ENCODE measurements at regions not wholly inside any gene's neighbourhood (a gene's known extent, or its start where the extent isn't known, plus 50 kb on each side); places are given as distances from the start of the nearest gene placed in this dataset.

DNA sequence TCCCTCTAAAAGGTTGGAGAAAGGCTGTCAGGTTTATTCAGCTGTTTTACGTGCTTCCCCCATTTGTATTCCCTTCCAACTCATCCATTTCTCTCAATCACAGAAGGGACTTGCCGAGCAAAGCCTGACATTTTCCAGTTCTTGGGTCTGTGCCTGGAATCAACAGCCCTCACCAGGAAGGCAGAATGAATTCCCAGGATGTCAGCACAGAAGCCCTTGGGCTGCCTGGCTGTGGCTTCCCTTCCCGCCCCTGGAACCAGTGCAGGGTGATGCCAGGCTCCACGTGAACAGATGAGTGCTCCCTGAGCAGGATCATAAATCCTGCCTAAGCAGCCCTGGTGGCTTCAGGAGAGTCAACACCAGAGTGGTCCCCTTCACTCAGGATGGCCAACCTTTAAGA is 86.1 kb upstream of the CD83 start:
- no peak for DNase-seq

- no peak for DNase-seq
Observed at GRCh38 chr6:14035071-14035847, 82.3 kb upstream of the CD83 start.

- DNase-seq = no peak
Observed at GRCh38 chr6:14035874-14036273, 81.7 kb upstream of the CD83 start.

DNA sequence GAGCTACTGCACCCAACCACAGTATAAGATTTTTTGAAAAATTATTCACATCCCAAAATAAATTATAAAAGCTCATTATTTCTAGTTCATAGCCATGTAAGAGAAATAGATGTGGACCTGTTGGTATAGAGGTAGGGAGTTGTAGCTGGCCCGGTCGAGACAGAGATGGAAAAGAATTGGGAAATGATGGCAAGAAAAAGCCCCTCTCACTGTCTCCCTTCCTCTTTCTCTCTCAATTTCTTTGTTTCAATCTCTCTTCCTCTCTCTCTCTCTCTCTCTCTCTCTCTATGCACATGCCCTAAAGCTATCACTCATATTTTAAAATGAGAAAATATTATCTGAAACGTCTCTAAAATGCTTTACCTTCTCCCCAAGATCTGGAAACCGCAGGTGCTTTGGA is 80.7 kb upstream of the CD83 start:
- no peak for DNase-seq

DNA sequence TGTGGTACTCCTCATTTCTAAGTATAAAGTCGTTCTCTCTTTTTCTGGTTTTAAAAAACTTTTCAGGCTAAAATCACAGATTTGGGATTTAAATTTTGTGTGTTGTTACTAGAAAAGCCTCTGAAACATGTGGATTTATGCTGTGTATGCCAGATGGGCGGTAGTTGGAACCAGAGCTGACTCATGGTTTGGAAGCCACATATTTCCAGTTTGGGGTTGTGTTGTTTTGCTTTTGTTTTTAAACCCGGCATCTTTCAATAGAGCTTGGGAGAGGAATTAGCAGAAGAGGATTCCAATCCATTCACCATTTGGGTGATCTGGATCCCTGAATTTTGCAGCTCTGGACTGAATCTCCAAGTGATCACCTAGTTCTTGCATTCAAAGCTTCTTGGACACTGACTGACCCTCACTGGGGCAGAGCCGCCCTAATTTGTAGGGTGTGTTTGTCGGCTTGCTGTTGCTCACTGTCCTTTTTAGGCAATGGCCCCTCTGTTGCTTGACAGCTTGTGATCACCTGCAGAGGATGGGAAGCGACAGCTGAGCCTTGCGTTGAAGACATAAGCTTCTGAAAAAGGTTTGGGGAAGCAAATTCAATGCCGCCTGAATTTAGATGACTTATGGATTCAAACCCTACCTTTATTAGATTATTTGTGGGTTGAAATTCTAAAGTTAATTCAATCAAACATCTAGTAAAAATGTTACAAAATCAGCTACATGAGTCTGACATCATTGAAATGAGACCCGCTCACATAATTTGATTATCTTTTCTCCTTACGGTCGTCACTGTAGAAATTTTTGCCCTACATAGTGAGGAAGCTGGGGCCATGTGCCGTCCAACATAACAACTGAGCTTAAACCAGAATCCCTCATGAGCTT is 79.9 kb upstream of the CD83 start:
- DNase-seq = no peak

DNA sequence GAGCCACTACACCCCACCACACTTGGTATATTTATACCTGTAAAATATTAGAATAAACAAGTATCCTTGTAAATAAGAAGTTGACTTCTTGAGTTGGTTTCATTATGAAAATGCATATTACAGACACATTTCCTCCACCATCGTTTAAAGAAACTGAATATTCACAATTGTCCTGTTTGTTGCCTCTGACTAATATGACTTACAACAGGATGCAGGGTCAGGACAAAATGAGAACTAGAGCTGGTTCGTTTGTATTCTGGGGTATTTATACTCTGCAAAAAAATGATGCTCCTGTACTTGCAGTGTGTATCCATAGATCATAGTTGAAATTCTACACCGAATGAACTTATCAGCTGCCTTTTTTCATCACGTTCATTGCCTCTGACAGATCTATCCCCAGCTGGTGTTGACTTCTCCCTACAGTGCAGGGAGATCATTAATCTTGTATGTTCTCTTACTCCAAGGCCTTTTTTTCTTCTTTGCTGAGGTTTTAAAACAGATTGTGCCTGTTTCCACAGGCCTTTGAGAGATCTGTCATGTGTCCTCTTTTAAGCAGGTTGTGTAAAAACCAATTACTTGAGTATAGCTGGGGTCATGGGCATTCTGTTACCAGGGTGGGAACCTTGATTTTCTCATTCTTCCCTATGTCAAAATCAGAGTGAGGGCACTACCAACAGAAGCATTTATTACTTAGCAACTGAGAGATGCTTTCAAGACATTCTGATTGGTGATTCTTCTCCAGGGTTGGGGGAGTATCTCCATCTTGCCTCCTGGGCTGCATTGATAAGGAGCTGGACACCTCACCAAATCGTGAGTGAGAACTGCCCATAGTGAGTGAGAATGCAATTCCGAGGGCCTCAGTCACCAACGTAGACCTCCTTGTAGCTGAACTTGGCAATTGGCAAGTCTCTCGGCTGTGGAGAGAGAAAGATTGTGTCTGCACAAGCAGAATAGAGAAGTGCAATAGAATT is 78.8 kb upstream of the CD83 start:
- DNase-seq = no peak

GRCh38 chr6:14040042-14040441 is 77.5 kb upstream of the CD83 start:
- no peak for DNase-seq

DNA sequence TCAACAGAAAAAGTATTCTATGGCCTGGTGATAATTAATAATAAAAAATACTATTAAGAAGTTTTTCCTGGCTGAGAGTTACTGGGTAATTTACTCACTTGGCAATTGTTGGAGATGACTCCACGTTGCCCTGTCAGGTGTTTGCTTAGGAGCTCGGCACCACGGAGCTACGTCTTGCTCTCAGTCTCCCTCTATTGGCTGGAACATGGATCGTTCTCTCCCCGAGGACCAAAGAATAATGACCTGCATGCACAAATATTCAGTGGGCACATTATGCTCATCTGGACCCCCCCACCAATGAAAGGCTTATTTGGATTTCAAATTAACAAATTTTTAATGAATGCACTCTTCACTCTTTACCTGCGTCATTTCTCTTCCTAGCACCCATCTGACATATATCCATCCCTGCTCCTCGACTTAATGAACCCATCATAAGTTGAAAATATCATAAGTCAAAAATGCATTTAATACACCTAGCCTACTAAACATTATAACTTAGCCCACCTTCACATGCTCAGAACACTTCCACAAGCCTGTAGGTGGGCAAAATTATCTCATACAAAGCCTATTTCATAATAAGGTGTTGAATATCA is 71.0 kb upstream of the CD83 start:
- DNase-seq = peak; percentile 61

DNA sequence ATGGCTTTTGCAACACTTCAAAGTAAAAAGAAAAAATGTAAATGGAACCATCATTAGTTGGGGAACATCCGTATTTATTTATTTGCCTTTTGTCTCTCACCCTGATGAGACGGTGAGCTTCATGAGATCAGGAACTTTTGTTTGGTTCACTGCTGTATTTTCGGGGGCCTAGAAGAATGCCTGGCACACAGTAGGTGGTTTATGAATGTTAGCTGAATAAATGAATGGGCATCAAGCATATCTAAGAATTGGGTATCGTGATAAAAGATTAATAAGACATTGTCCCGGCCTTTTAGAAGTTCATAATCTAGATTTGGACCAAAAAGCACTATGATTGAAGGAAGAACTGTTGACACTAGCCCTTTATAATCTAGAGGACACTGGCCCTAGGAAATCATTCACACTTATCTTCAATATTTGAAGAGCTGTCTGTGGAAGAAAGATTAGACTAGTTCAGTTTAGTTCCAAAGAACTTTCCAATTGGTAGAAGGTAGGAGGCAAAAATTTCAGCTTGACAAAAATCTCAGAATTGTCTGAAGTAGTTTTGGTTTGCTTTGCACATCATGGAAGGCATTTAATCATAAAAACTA is 70.3 kb upstream of the CD83 start:
- no peak for DNase-seq

DNA sequence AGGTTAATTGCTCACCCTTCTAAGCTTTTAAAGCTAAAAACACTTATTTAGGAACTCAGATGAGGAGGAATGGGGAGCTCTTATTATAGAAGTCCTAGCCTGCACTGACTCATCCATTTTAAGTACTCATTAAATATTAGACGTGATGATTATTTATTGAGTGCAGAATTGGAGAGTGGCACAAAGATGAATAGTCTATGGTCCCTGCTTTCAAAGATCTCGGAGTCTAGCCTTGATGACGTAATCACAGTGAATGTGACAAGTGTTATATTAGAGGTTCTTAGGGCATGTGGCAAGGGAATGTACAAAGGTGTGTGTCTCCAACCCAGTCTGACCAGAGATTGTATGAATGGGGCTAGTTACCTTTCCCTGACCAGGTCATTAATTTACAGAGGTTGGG is 68.7 kb upstream of the CD83 start:
- DNase-seq = no peak

DNA sequence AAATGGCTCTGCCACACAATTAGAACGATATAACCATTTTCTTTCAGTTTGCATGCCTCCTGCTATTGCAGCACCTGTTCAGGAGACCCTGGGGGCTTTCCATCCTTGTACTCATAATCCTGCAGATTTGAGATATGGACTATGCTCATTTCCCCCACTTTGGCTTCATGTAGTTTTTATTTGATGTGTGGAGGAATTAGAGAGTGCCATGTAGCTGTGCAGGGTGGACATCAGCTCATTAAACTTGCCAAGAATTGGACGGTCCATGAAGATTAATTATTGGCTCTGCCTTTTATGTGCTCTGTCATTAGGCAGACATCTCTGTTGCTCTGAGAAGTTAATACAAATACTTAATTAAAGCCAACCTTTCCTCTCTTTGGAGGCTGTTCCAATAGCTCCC is 66.2 kb upstream of the CD83 start:
- DNase-seq = no peak

GRCh38 chr6:14053811-14054210 is 63.8 kb upstream of the CD83 start:
- DNase-seq = no peak

- DNase-seq = no peak
Observed at GRCh38 chr6:14055541-14055940, 62.0 kb upstream of the CD83 start.

DNA sequence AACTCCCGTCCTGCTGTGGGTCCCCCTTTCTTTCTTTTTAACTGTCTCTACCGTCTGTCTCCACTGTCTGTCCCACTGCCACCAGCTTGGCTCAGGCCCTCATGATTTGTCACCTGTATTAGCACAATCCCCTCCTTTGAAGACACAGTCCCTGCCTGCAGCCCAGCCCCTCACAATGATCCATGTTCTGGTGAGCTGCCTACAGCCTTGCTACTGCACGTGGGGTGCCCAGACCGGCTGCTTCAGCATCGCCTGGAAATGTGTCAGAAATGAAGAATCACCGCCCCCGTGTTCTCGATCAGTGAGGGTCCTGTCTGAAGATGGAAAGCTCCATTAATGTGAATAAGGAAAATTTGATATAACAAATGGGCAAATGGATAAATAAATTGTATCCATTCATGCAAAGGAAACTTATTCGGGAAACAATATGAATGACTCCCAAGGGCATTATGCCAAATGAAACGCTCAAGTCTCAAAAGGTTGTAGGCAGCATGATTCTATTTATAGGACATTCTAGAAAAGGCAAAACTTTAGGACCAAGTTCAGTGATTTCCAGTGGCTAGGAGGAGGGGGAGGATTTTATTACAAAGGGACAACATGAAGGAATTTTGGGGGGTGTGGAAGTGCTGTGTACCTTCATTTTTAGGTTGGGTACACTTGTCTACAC is 59.4 kb upstream of the CD83 start:
- DNase-seq = no peak

GRCh38 chr6:14058735-14059134 is 58.8 kb upstream of the CD83 start:
- no peak for DNase-seq

- DNase-seq = no peak
Observed at GRCh38 chr6:14059791-14060436, 57.7 kb upstream of the CD83 start.

DNA sequence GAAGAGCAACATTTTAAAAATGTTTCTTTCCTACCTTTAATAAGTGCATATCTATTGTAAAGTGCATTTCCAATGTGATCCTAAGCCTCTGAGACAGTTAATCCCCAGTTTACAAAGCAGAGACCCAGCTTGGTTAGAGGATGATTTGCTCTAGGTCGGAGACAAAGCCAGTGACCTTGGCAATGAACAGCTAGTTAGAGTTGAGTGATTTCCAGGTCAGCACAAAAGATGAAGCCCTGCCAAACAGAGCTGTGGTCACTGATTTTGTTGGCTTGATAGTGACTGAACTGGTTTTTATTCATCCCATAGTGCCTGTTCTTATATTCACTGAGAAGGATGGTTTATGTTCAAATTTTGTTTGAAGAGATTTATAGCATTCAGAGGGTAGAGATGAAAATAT is 56.6 kb upstream of the CD83 start:
- DNase-seq = no peak

DNA sequence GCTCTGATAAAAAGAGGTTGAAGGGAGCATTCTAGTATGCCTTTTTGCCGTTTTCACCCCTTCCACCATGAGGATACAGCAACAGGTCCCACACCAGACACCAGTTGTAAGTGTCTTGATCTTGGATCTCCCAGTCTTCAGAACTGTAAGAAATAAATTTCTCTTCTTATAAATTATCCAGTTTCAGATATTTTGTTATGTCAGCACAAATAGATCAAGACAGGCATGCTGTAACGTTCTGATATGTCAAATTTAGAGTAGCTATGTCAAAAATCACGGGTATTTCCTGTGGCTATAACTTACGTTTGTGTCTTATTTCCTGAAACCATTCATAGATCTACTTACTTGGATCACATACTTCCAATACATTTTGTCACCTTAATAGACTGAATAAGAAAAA is 55.9 kb upstream of the CD83 start:
- DNase-seq = no peak

DNA sequence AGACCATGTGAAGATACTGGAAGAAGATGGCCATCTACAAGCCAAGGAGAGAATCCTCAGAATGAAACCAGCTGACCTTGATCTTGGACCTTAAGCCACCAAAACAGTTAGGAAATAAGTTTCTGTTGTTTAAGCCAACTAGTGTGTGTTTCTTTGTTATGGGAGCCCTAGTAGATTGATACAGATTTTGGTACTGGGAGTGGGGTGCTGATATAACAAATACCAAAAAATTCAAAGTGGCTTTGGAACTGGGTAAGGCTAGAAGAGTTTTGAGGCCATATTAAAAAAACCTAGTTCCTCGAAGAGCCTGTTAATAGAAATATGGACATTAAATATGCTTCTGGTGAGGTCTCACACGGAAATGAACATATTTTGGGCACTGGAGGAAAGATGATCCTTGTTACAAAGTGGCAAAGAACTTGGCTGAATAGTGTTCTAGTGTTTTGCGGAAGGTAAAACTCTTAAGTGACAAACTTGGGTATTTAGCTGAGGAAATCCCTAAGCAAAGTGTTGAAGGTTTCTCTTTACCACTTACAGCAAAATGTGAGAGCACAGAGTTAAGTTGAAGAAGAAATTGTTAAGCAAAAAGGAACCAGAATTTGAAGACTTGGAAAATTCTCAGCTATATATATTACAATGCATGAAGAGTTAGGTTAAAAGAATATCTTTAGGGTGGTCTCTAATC is 55.1 kb upstream of the CD83 start:
- no peak for DNase-seq

- no peak for DNase-seq
Observed at GRCh38 chr6:14063756-14064155, 53.8 kb upstream of the CD83 start.

- DNase-seq = no peak
Observed at GRCh38 chr6:14065350-14065749, 52.2 kb upstream of the CD83 start.

Measured in activated CD4-positive, alpha-beta T cell treated with anti-CD3 and anti-CD28 coated beads for 48 hours (primary cell).